HCT116 (cell line): ENCODE measurements at regions not wholly inside any gene's neighbourhood (a gene's known extent, or its start where the extent isn't known, plus 50 kb on each side); places are given as distances from the start of the nearest gene placed in this dataset.

ENCODE experiments used
- ATAC-seq: fragments of 200-7000 bp; cut with Tn5 transposase; 2 replicates; pipeline ENCODE4 v1.9.1; 2020; ENCODE audit warnings: mild to moderate bottlenecking, moderate library complexity
- BruUV-seq: library from RNA; stranded (reverse); fragments of 400-500 nt; replicated peaks from 2 replicates; lab custom pipeline; 2021; lab: Mats Ljungman, UMichigan
- CTCF ChIA-PET: fragments of 300-600 bp; sonication (Branson Sonifier 250); formaldehyde crosslinking; loops from one replicate; lab custom pipeline; 2021; ENCODE audit warnings: antibody characterized with exemption; lab: Charles Lee
- POLR2A ChIA-PET: fragments of 300-600, 350-600 bp; sonication (Branson Sonifier 250); formaldehyde crosslinking; loops from one replicate; lab custom pipeline; 2021; ENCODE audit warnings: antibody characterized with exemption; lab: Charles Lee
- RAD21 ChIA-PET, 2 experiments: fragments of 300-600 bp; sonication (Branson Sonifier 250); formaldehyde crosslinking; loops; one replicate each; lab custom pipeline; 2023; ENCODE audit warnings: low total read pairs in 2 of 2; ENCODE audit not compliant: uncharacterized antibody in 2 of 2, unreplicated experiment in 2 of 2, low non-redundant PET in 1 of 2; lab: Charles Lee
- DNase-seq: peaks from one replicate; pipeline ENCODE4 v3.0.0-alpha.2; 2010; ENCODE audit warnings: low read depth, low spot score
- H2AFZ ChIP-seq: fragments of 200-600 bp; shearing (Covaris generic), sonication (generic); 2 replicates; pipeline ENCODE4 v1.6.1; 2017; ENCODE audit warnings: low read depth, mixed run types, mixed read lengths, antibody characterized with exemption, low read length; ENCODE audit not compliant: poor library complexity, severe bottlenecking
- H3K27ac ChIP-seq: 2 replicates; pipeline ENCODE4 v1.5.1; 2012; ENCODE audit warnings: low read depth, low read length
- H3K27me3 ChIP-seq: fragments of 200-600 bp; sonication (generic); 2 replicates; pipeline ENCODE4 v1.6.1; 2016; ENCODE audit warnings: mixed run types, low read length, mixed read lengths; ENCODE audit not compliant: insufficient read depth
- H3K36me3 ChIP-seq, 2 experiments: fragments of 200-500 bp in 1 of 2; fragments of 200-600 bp in 1 of 2; sonication (Bioruptor generic) in 1 of 2; sonication (generic) in 1 of 2; 2 replicates each; pipeline versions ENCODE4 v1.5.1 to v1.6.1; 2014 to 2016; ENCODE audit warnings: low read length in 2 of 2, inconsistent platforms in 1 of 2, mixed read lengths in 1 of 2, mixed run types in 1 of 2; ENCODE audit not compliant: insufficient read depth in 2 of 2, control insufficient read depth in 1 of 2
- H3K4me1 ChIP-seq, 2 experiments: fragments of 200-600 bp in 1 of 2; sonication (generic) in 1 of 2; 2 replicates each; pipeline versions ENCODE4 v1.5.1 to v1.6.1; 2012 to 2017; ENCODE audit warnings: low read length in 2 of 2, inconsistent platforms in 1 of 2, mild to moderate bottlenecking in 1 of 2, mixed read lengths in 1 of 2, mixed run types in 1 of 2, moderate library complexity in 1 of 2; ENCODE audit not compliant: insufficient read depth in 2 of 2, control insufficient read depth in 1 of 2
- H3K4me2 ChIP-seq: fragments of 200-600 bp; sonication (generic); 2 replicates; pipeline ENCODE4 v1.6.1; 2017; ENCODE audit warnings: mixed run types, low read length, mixed read lengths
- H3K4me3 ChIP-seq, 2 experiments: fragments of 200-600 bp in 1 of 2; sonication (generic) in 1 of 2; replicated peaks in 1 of 2; 2 replicates each; pipeline ENCODE4 v1.5.1; 2011 to 2016; ENCODE audit warnings: low read length in 2 of 2, control low read depth in 1 of 2, low read depth in 1 of 2, mild to moderate bottlenecking in 1 of 2, mixed read lengths in 1 of 2, mixed run types in 1 of 2
- H3K79me2 ChIP-seq: fragments of 200-600 bp; sonication (generic); 2 replicates; pipeline ENCODE4 v1.6.1; 2017; ENCODE audit warnings: mild to moderate bottlenecking, mixed run types, low read length, moderate library complexity, mixed read lengths; ENCODE audit not compliant: insufficient read depth
- H3K9ac ChIP-seq: fragments of 200-600 bp; sonication (generic); 2 replicates; pipeline ENCODE4 v1.6.1; 2016; ENCODE audit warnings: low read length, mixed read lengths
- H3K9me2 ChIP-seq: fragments of 200-600 bp; sonication (generic), shearing (Covaris generic); 2 replicates; pipeline ENCODE4 v1.6.1; 2017; ENCODE audit warnings: mixed run types, mild to moderate bottlenecking, moderate library complexity; ENCODE audit not compliant: insufficient read depth
- H3K9me3 ChIP-seq, 2 experiments: fragments of 200-500 bp in 1 of 2; fragments of 200-600 bp in 1 of 2; sonication (Bioruptor generic) in 1 of 2; sonication (generic) in 1 of 2; 2 replicates each; pipeline ENCODE4 v1.6.1; 2014 to 2017; ENCODE audit warnings: low read length in 2 of 2, mixed read lengths in 2 of 2, inconsistent platforms in 1 of 2, low read depth in 1 of 2, mild to moderate bottlenecking in 1 of 2, mixed run types in 1 of 2, moderate library complexity in 1 of 2; ENCODE audit not compliant: control insufficient read depth in 1 of 2, insufficient read depth in 1 of 2
- H4K20me1 ChIP-seq: fragments of 200-600 bp; sonication (generic), shearing (Covaris generic); 2 replicates; pipeline ENCODE4 v1.6.1; 2017; ENCODE audit warnings: mixed run types, mild to moderate bottlenecking, moderate library complexity; ENCODE audit not compliant: insufficient read depth
- CEBPB ChIP-seq: IDR thresholded peaks from 2 replicates; pipeline ENCODE4 v1.6.1; 2012; ENCODE audit warnings: low read depth
- FOSL1 ChIP-seq: IDR thresholded peaks from 2 replicates; pipeline ENCODE4 v1.6.1; 2012; ENCODE audit warnings: low read depth
- RAD21 ChIP-seq: IDR thresholded peaks from 2 replicates; pipeline ENCODE4 v1.6.1; 2012; ENCODE audit warnings: low read depth, mild to moderate bottlenecking
- SIN3A ChIP-seq: IDR thresholded peaks from 2 replicates; pipeline ENCODE4 v1.6.1; 2012; ENCODE audit warnings: low read depth
- YY1 ChIP-seq: IDR thresholded peaks from 2 replicates; pipeline ENCODE4 v1.6.1; 2011; ENCODE audit warnings: low read length, low read depth, moderate library complexity, mild to moderate bottlenecking; ENCODE audit not compliant: insufficient replicate concordance; ENCODE audit errors: extremely low read depth
- intact Hi-C: fragments of 100-400 bp; cut with micrococcal nuclease; formaldehyde crosslinking; loops from 2 replicates; pipeline ENCODE4 v1.10.0; 2022
- TF ChIP-seq, protein P1 (sequence below): IDR thresholded peaks from 2 replicates; pipeline ENCODE4 v1.6.1; 2012; ENCODE audit warnings: low read depth
- TF ChIP-seq, protein P2 (sequence below): IDR thresholded peaks from 2 replicates; pipeline ENCODE4 v1.6.1; 2011; ENCODE audit warnings: mild to moderate bottlenecking, low read length, moderate library complexity; ENCODE audit not compliant: insufficient replicate concordance; ENCODE audit errors: extremely low read depth
- TF ChIP-seq, protein P3 (sequence below), 3 experiments: fragments of 200-600 bp in 1 of 3; sonication (generic) in 1 of 3; IDR thresholded peaks in 2 of 3; conservative IDR thresholded peaks in 1 of 3; 2 replicates each; pipeline ENCODE4 v1.5.1; 2012 to 2017; ENCODE audit warnings: low read depth in 2 of 3, low read length in 2 of 3, antibody characterized with exemption in 1 of 3, borderline replicate concordance in 1 of 3, control low read depth in 1 of 3, mild to moderate bottlenecking in 1 of 3, mixed read lengths in 1 of 3, mixed run types in 1 of 3, moderate library complexity in 1 of 3; ENCODE audit not compliant: insufficient read depth in 1 of 3
- TF ChIP-seq, protein P4 (sequence below): IDR thresholded peaks from 2 replicates; pipeline ENCODE4 v1.6.1; 2012

DNA sequence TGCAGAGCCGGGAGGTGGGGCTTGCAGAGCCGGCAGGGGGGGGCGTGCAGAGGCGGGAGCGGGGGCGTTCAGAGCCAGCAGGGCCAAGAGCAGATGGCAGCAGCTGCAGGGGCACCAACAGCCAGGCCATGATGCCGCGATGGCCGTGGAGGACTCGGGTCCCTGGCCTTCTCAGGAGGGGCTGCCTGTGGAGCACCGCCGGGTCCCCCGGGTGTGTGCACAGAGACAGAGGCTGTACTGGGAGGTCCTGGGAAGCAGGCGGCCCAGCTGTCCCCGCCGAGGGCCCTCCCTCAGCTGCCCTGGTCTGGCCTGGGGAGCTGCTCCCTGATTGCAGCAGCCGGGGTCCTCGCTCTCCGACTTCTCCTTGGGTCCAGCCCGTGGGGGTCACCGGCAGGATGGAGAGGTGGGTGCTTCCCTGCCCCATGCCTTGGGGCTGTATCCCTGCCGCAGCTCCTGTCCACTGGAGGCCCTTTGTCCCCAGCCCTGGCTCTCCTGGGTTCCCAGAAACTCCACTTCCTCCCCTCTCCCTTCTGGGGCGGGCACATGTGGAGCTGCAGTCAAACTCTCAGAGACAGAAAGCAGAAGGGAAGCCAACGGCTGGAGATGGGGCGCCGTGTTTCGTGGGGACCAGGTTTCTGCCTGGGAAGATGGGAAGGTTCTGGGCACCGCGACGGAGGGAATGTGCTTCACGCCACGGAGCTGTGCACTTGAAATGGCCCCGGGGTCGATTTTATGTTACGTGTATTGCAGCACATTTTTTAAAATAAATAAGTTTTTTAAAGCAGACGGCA, 75.8 kb upstream of the GALNT9 start:
- Histone ChIP-seq H3K9ac (no peak overlapping the region), H3K27me3 (no peaks in the 10 kb centered on the region), H3K4me3 (no peak overlapping the region), H3K4me2 (no peak overlapping the region), H4K20me1 (no peaks in the 10 kb centered on the region), H3K79me2 (no peaks in the 10 kb centered on the region), H3K9me3 (no peaks in the 10 kb centered on the region), H3K27ac (no peak overlapping the region), H3K36me3 (no peaks in the 10 kb centered on the region), H3K9me2 (no peaks in the 10 kb centered on the region), H3K4me1 (no peaks in the 10 kb centered on the region), H2AFZ (no peak overlapping the region)
- POLR2A ChIA-PET, result no interaction called here
- BruUV-seq, result no TSS peak
- CTCF ChIA-PET, result no interaction called here
- DNase-seq, result no peak
- TF ChIP-seq FOSL1 (no peak), RAD21 (no peak), YY1 (no peak), CEBPB (no peak), SIN3A (no peak)
- TF ChIP-seq, protein P1, sequence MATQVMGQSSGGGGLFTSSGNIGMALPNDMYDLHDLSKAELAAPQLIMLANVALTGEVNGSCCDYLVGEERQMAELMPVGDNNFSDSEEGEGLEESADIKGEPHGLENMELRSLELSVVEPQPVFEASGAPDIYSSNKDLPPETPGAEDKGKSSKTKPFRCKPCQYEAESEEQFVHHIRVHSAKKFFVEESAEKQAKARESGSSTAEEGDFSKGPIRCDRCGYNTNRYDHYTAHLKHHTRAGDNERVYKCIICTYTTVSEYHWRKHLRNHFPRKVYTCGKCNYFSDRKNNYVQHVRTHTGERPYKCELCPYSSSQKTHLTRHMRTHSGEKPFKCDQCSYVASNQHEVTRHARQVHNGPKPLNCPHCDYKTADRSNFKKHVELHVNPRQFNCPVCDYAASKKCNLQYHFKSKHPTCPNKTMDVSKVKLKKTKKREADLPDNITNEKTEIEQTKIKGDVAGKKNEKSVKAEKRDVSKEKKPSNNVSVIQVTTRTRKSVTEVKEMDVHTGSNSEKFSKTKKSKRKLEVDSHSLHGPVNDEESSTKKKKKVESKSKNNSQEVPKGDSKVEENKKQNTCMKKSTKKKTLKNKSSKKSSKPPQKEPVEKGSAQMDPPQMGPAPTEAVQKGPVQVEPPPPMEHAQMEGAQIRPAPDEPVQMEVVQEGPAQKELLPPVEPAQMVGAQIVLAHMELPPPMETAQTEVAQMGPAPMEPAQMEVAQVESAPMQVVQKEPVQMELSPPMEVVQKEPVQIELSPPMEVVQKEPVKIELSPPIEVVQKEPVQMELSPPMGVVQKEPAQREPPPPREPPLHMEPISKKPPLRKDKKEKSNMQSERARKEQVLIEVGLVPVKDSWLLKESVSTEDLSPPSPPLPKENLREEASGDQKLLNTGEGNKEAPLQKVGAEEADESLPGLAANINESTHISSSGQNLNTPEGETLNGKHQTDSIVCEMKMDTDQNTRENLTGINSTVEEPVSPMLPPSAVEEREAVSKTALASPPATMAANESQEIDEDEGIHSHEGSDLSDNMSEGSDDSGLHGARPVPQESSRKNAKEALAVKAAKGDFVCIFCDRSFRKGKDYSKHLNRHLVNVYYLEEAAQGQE, result no peak
- TF ChIP-seq, protein P2, sequence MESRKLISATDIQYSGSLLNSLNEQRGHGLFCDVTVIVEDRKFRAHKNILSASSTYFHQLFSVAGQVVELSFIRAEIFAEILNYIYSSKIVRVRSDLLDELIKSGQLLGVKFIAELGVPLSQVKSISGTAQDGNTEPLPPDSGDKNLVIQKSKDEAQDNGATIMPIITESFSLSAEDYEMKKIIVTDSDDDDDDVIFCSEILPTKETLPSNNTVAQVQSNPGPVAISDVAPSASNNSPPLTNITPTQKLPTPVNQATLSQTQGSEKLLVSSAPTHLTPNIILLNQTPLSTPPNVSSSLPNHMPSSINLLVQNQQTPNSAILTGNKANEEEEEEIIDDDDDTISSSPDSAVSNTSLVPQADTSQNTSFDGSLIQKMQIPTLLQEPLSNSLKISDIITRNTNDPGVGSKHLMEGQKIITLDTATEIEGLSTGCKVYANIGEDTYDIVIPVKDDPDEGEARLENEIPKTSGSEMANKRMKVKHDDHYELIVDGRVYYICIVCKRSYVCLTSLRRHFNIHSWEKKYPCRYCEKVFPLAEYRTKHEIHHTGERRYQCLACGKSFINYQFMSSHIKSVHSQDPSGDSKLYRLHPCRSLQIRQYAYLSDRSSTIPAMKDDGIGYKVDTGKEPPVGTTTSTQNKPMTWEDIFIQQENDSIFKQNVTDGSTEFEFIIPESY, result no peak
- TF ChIP-seq, protein P3, sequence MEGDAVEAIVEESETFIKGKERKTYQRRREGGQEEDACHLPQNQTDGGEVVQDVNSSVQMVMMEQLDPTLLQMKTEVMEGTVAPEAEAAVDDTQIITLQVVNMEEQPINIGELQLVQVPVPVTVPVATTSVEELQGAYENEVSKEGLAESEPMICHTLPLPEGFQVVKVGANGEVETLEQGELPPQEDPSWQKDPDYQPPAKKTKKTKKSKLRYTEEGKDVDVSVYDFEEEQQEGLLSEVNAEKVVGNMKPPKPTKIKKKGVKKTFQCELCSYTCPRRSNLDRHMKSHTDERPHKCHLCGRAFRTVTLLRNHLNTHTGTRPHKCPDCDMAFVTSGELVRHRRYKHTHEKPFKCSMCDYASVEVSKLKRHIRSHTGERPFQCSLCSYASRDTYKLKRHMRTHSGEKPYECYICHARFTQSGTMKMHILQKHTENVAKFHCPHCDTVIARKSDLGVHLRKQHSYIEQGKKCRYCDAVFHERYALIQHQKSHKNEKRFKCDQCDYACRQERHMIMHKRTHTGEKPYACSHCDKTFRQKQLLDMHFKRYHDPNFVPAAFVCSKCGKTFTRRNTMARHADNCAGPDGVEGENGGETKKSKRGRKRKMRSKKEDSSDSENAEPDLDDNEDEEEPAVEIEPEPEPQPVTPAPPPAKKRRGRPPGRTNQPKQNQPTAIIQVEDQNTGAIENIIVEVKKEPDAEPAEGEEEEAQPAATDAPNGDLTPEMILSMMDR (IDR thresholded peaks at IDR 0.05 in 2 of 3, conservative IDR thresholded peaks at IDR 0.05 in 1 of 3; ENCODE audit: borderline replicate concordance in 1 of 3, insufficient read depth in 1 of 3, low read depth in 2 of 3, low read length in 2 of 3), result no peak
- TF ChIP-seq, protein P4, sequence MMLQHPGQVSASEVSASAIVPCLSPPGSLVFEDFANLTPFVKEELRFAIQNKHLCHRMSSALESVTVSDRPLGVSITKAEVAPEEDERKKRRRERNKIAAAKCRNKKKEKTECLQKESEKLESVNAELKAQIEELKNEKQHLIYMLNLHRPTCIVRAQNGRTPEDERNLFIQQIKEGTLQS, result no peak
- RAD21 ChIA-PET, result no interaction called here
- intact Hi-C loops, result no loop called here
- ATAC-seq, result no peak
